GM12801 (cell line): ENCODE measurements at regions not wholly inside any gene's neighbourhood (a gene's known extent, or its start where the extent isn't known, plus 50 kb on each side); places are given as distances from the start of the nearest gene placed in this dataset.

Experiments
- TF ChIP-seq, protein P1 (sequence below): IDR thresholded peaks from one replicate; pipeline ENCODE4 v1.5.1; 2011; ENCODE audit warnings: control low read depth; ENCODE audit not compliant: insufficient read length; ENCODE audit errors: extremely low read depth

DNA sequence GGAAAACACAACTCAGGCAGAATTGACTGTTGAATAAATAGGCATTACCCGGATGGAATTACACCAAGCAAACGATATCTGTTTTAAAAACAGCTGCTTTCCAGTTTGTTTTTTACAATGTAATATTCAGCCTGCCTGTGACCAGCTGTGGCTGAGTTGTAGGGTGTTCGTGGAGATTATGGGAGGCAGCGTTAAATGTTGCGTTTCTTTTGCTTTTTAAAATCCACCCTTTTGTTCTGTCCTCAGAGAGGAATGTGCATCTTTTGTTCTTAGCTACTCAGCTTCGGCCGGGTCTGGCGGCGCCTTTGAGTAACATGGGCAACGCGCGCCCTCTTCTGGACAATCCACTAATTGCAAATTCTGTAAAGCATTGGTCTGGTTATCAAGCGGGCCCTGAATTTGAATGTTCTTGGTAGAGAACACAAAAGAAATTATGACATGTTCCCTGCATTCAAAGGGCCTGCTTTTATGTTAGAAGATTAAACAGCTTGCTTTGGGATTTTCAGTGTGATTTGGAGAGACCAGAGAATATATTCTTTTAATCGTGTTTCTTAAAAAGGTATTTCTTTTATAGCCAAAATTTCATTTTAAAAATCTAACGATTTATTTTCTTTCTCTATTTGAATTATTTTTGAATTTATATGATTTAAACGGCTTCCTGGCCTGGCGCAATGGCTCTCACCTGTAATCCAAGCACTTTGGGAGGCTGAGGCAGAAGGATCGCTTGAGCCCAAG is 76.3 kb upstream of the TRIM2 start:
- TF ChIP-seq, protein P1, sequence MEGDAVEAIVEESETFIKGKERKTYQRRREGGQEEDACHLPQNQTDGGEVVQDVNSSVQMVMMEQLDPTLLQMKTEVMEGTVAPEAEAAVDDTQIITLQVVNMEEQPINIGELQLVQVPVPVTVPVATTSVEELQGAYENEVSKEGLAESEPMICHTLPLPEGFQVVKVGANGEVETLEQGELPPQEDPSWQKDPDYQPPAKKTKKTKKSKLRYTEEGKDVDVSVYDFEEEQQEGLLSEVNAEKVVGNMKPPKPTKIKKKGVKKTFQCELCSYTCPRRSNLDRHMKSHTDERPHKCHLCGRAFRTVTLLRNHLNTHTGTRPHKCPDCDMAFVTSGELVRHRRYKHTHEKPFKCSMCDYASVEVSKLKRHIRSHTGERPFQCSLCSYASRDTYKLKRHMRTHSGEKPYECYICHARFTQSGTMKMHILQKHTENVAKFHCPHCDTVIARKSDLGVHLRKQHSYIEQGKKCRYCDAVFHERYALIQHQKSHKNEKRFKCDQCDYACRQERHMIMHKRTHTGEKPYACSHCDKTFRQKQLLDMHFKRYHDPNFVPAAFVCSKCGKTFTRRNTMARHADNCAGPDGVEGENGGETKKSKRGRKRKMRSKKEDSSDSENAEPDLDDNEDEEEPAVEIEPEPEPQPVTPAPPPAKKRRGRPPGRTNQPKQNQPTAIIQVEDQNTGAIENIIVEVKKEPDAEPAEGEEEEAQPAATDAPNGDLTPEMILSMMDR, result no peak

DNA sequence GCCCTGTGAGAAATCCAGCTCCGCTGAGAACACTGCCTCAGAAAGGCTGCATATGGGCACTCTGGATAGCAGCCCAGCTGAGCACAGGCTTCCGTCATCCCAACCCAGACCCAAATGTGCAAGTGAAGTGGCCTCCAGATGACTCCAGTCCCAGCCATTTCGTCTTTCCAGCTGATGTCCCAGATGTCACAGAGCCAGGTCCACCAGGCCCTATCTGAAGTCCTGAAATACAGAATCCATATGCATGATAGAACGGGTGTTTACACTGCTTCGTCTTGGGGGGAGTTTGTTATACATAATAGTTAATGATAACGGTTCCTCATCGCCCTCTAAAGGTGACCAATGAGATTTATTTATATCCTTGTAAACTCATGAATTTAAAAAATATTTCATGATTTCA is 72.6 kb upstream of the TRIM2 start:
- TF ChIP-seq, protein P1, result no peak

DNA sequence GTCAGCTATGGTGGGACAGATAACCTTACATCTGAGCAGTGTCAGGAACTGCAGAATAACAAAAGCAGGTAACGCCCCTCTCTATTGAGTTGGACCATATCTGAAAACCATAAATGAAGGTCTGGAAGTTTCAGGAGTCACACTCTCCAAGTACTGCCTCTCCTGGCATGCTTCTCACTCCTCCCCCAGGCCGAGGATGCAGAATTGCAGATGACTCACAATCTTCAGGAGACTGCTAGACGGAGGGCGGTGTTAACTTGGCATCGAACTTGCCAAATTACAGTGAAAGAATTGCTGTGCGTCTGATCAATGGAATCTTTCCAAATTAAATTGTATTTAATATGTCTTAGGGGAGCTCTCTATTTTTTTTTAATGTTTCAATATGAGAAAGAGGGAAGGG is 67.1 kb upstream of the TRIM2 start:
- TF ChIP-seq, protein P1, result no peak

DNA sequence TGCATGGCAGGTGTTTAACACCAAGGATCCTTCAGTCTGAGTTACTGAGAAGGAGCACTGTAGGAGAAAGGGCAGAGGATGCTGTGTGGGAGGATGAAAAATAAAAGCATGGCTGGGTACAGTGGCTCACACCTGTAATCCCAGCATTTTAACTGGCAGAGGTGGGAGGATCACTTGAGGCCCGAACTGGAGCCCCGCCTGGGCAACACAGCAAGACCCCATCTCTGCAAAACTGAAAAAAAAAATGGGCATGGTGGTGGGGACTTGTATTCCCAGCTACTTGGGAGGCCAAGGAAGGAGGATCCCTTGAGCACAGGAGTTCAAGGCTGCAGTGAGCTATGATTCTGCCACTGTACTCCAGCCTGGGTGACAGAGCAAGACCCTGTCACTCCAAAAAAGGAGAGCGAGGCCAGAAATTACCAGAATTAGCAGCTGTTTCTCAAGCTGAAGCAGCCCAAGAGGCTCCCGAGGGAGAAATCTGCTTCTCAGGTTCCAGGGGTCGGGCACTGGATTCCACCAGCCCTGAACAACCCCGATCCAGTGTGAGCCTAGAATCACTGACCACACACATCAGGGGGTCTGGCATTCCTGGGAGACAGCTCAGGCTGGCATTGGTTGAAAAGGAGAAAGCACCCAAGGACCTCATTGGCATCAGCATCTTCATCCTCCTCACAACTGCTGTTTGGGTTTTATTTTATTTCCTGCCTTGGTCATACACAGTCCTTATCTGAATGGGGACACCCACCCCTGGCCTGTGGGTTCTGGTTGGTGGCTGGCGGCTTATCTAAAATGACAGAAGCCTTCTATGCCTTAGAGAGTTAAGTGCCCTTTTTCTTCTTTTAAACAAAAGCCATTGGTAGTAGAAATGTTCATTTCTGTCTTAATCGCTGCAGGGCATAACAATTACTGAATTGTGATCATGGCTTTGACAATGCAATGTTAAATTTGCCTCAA is 66.3 kb upstream of the TRIM2 start:
- TF ChIP-seq, protein P1, result no peak

DNA sequence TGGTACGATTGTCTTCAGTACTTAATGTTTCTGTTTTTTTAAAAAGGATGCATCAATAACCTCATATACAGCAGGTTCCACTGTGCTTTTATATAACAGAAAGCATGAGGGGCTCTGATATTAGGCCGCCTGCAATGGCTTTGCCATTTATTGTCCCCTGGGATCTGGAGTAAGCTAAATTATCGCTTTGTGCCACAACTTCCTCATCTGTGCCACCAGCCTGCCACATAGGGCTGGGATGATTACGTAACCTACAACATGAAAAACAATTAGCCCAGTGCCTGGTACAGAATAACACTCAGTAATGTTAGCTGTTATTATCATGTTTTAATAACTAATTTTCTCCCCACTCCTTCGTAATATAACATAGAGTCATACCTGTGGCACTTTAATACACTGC is 65.5 kb upstream of the TRIM2 start:
- TF ChIP-seq, protein P1, result no peak

DNA sequence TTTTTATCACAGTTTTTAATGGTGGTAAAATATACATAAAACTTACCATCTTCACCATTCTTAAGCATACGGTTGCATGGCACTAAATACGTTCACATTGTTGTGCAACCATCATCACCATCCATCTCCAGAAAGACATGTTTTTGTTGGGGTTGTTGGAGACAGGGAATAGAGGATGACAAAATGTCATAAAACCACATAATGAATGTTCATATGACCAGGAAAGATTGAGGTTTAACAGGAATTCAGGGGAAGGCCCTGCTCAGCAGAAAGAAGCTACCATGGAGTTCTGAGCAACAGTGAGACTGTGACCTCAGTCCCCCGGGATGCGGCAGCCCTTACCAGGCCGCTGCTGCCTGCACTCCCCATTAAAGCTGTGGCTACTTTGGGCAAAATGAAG is 63.9 kb upstream of the TRIM2 start:
- TF ChIP-seq, protein P1, result no peak

DNA sequence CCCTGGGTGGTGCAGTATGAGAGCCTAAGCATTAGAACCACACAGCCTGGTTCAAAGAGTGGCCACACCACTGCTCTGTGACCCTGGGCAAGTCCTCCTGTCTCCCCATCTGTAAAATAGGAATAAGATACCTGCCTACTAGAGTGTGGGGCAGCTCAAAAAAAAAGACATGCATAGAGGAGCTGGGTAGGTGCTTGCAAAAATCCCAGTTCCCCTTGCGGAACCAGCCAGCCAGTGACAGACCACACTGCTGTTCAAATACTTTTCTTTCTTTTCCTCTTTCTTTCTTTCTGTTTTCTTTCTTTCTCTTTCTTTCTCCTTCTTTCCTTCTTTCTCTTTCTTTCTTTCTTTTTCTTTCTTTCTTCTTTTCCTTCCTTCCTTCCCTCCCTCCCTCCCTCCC is 63.0 kb upstream of the TRIM2 start:
- TF ChIP-seq, protein P1, result no peak
